Tibial artery (tissue), 4 donors: ENCODE measurements at regions not wholly inside any gene's neighbourhood (a gene's known extent, or its start where the extent isn't known, plus 50 kb on each side); places are given as distances from the start of the nearest gene placed in this dataset.
A peak's percentile ranks its signal among the peaks of the same experiment; 100 is the strongest.
"Not testable (repeated sequence)": the region's sequence is repeated elsewhere in the genome, so short reads cannot be mapped to it uniquely, and the experiment has no call there.

Experiments
- DNase-seq, 2 donors: peaks; one replicate each; pipeline ENCODE4 v3.0.0-alpha.2; 2019
- H3K27ac ChIP-seq, 2 donors: fragments of 200-600 bp; sonication (generic) in 1 of 2; 1 replicate in 1 of 2; 2 replicates in 1 of 2; pipeline ENCODE4 v1.5.1; 2018 to 2019; ENCODE audit warnings: mild to moderate bottlenecking in 1 of 2
- H3K27me3 ChIP-seq, 2 donors: fragments of 200-600 bp; sonication (generic) in 1 of 2; one replicate each; pipeline versions ENCODE4 v1.5.1 to v1.6.0; 2016 to 2019
- H3K36me3 ChIP-seq, 3 donors: fragments of 200-600 bp; sonication (generic) in 2 of 3; one replicate each; pipeline ENCODE4 v1.5.1; 2016 to 2019; ENCODE audit warnings: mild to moderate bottlenecking in 2 of 3
- H3K4me1 ChIP-seq, 4 donors: fragments of 200-600 bp; sonication (generic) in 2 of 4; 1 replicate in 3 of 4; 2 replicates in 1 of 4; pipeline ENCODE4 v1.5.1; 2016 to 2019
- H3K4me3 ChIP-seq, 2 donors: fragments of 200-600 bp; sonication (generic) in 1 of 2; 1 replicate in 1 of 2; 2 replicates in 1 of 2; pipeline ENCODE4 v1.5.1; 2018 to 2019; ENCODE audit warnings: mild to moderate bottlenecking in 2 of 2
- H3K9me3 ChIP-seq, 3 donors: fragments of 200-600 bp; sonication (generic) in 1 of 3; one replicate each; pipeline ENCODE4 v1.5.1; 2016 to 2019
- CTCF ChIP-seq, 2 experiments: fragments of 200-600 bp in 1 of 2; fragments of 450-650 bp in 1 of 2; IDR thresholded peaks; one replicate each; pipeline ENCODE4 v1.5.1; 2017 to 2019; ENCODE audit warnings: antibody characterized with exemption in 2 of 2, mild to moderate bottlenecking in 1 of 2, moderate library complexity in 1 of 2
- intact Hi-C: fragments of 100-400 bp; cut with DNase I; formaldehyde crosslinking; loops from one replicate; pipeline ENCODE4 v1.15.0; 2023; ENCODE audit warnings: low total_unique reads

- intact Hi-C loops, result no loop called here
- H3K4me3 ChIP-seq, result no peak overlapping the region
- H3K36me3 ChIP-seq, result no peaks in the 10 kb centered on the region
- H3K9me3 ChIP-seq, result no peaks in the 10 kb centered on the region
- no peaks in the 10 kb centered on the region for H3K4me1 ChIP-seq
- no peak for DNase-seq
- H3K27me3 ChIP-seq, result no peaks in the 10 kb centered on the region
- no peak for TF ChIP-seq CTCF (IDR thresholded peaks at IDR 0.05)
- no peak overlapping the region for H3K27ac ChIP-seq
These were observed 228.4 kb upstream of the VCX start for GRCh38 chrX:7614616-7615015.

DNA sequence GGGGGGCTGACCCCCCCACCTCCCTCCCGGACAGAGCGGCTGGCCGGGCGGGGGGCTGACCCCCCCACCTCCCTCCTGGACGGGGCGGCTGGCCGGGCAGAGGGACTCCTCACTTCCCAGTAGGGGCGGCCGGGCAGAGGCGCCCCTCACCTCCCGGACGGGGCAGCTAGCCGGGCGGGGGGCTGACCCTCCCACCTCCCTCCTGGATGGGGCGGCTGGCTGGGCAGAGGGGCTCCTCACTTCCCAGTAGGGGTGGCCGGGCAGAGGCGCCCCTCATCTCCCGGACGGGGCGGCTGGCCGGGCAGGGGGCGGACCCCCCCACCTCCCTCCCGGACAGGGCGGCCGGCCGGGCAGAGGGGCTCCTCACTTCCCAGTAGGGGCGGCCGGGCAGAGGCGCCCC is 234.3 kb upstream of the VCX start:
- H3K4me1 ChIP-seq, H3K27me3 ChIP-seq, intact Hi-C loops, DNase-seq, H3K27ac ChIP-seq, H3K4me3 ChIP-seq, H3K9me3 ChIP-seq, H3K36me3 ChIP-seq: not testable (repeated sequence)

DNA sequence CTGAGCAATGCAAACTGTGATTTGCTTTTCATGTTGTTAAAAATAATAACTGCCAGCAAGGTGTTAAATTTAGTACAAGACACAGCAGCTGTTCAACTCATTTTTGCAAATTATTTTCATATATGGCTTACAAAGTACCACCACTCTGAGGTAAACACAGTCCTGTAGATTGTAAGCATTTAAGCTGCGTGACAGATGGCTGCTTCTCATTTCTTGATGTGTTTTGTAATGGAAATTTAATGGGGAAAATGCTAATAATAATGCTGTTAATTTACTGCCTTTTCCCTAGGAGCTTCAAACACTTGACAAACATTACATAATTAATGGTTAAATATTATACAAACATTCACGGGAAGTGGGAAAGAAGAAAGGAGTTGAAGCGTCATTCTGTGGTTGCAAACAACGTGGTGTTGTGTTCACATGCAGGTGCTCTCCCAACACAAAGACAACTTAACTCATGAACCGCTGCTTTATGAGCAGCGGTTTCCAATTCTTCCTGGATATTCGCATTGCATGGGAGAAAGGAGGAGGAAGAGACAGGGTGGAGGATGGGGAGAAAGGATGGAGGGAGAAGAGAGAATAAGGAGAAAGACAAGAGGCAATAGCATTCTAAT is 236.8 kb upstream of the VCX start:
- H3K27ac ChIP-seq, result no peak overlapping the region
- intact Hi-C loops, result no loop called here
- TF ChIP-seq CTCF (IDR thresholded peaks at IDR 0.05), result no peak
- H3K4me3 ChIP-seq, result no peak overlapping the region
- H3K9me3 ChIP-seq, result no peaks in the 10 kb centered on the region
- no peak for DNase-seq
- H3K4me1 ChIP-seq, result no peaks in the 10 kb centered on the region
- no peaks in the 10 kb centered on the region for H3K36me3 ChIP-seq
- no peaks in the 10 kb centered on the region for H3K27me3 ChIP-seq

- intact Hi-C loops, result no loop called here
- Histone ChIP-seq H3K4me1 (no peaks in the 10 kb centered on the region), H3K4me3 (no peak overlapping the region)
These were observed 239.6 kb upstream of the VCX start for GRCh38 chrX:7603387-7603786.

DNA sequence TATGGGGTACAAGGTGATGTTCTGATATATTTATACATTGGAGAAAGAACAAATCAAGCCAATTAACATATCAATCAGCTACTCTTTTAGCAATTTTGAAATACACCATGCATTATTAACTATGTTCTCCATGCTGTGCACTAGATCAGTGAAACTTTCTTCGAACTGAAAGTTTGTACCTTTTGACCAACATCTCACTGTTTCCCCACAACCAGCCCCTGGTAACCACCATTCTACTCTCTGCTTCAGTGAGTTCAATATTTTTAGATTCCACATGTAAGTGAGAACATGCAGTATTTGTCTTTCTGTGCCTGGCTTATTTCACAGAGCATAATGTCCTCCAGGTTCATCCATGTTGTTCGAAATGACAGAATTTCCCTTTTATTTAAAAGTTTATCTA is 246.1 kb upstream of the VCX start:
- Histone ChIP-seq H3K9me3 (no peaks in the 10 kb centered on the region), H3K27me3 (no peaks in the 10 kb centered on the region), H3K4me3 (no peak overlapping the region), H3K4me1 (no peaks in the 10 kb centered on the region), H3K27ac (no peak overlapping the region), H3K36me3 (no peaks in the 10 kb centered on the region)
- intact Hi-C loops, result no loop called here
- TF ChIP-seq CTCF (IDR thresholded peaks at IDR 0.05), result no peak
- DNase-seq, result no peak

More at GRCh38 chrX:7603387-7603786, 239.6 kb upstream of the VCX start:
- H3K27ac ChIP-seq, result no peak overlapping the region
- H3K27me3 ChIP-seq, result no peaks in the 10 kb centered on the region
- H3K36me3 ChIP-seq, result no peaks in the 10 kb centered on the region
- DNase-seq, result no peak
- H3K9me3 ChIP-seq, result no peaks in the 10 kb centered on the region
- TF ChIP-seq CTCF (IDR thresholded peaks at IDR 0.05), result no peak

DNA sequence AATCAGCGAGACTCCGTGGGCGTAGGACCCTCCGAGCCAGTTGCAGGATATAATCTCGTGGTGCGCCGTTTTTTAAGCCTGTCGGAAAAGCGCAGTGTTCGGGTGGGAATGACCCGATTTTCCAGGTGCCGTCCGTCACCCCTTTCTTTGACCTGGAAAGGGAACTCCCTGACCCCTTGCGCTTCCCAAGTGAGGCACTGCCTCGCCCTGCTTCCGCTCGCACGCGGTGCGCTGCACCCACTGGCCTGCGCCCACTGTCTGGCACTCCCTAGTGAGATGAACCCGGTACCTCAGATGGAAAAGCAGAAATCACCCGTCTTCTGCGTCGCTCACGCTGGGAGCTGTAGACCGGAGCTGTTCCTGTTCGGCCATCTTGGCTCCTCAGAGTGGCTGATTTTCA is 249.6 kb upstream of the VCX start:
- H3K4me3 ChIP-seq, H3K9me3 ChIP-seq, H3K27me3 ChIP-seq, intact Hi-C loops, H3K36me3 ChIP-seq, H3K4me1 ChIP-seq, H3K27ac ChIP-seq, DNase-seq: not testable (repeated sequence)

DNA sequence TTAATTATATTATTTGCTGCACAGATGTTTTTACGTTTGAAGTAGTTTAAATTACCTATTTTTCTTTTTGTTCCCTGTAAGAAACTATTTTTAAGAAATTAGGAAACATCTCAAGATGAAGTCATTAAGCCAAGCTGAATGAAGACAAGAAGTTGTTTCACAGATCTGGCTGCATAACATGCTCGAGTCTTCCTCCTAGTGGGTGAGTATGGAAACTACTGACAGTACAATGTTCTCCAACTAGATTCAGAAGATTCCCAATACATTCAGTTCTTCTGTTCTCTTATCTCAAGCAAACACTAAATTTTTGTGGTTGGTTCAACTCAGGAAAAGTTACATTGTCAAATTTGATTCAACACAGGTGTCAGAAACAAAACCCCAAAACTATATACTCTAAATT is 256.8 kb upstream of the VCX start:
- Histone ChIP-seq H3K27me3 (no peaks in the 10 kb centered on the region), H3K4me1 (no peaks in the 10 kb centered on the region), H3K9me3 (no peaks in the 10 kb centered on the region), H3K27ac (no peak overlapping the region), H3K36me3 (no peaks in the 10 kb centered on the region), H3K4me3 (no peak overlapping the region)
- no peak for DNase-seq
- peak; percentile 28 to 29 for TF ChIP-seq CTCF (IDR thresholded peaks at IDR 0.05)
- intact Hi-C loops, result no loop called here
